ENCODE measurements at regions not wholly inside any gene's neighbourhood (a gene's known extent, or its start where the extent isn't known, plus 50 kb on each side); places are given as distances from the start of the nearest gene placed in this dataset.

DNA sequence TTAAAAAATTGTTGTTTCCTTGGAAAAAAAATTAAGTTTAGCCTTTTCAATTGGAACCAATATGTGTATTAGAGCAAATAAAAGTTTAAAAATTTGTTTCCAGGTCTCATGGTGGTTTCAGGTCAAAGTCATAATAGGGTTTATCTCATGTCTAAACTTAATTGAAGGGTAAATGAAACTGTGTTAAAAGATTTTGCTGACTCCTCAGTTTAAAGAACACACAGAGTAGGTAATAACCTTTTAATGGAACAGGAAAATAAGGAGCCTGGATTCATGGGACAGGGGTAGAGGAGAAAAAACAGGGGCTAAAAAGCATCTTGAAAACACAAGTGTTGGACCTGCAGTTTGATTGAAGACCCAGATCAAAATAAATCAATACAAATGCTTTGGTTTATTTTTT is 190.6 kb downstream of the MFSD1 start:
- Histone ChIP-seq H3K4me1 (ENCODE audit: low read length) (peaks cover 17% of the 10 kb centered on the region), H3K27me3 (replicated peaks; ENCODE audit: insufficient read depth, low read length) (no peaks in the 10 kb centered on the region), H3K79me2 (ENCODE audit: low read length) (no peaks in the 10 kb centered on the region), H3K27ac (ENCODE audit: low read length) (no peak overlapping the region), H4K20me1 (ENCODE audit: insufficient read depth, low read length) (no peaks in the 10 kb centered on the region), H3K36me3 (replicated peaks; ENCODE audit: insufficient read depth, low read length) (no peaks in the 10 kb centered on the region), H3K4me3 (ENCODE audit: low read length) (no peak overlapping the region), H3K9me3 (replicated peaks; ENCODE audit: insufficient read depth, low read length) (no peaks in the 10 kb centered on the region), H3F3A (ENCODE audit: insufficient read depth, low read length) (no peaks in the 10 kb centered on the region), H3K9me2 (replicated peaks; ENCODE audit: insufficient read depth, low read length) (no peaks in the 10 kb centered on the region), H3K9ac (ENCODE audit: low read length) (no peak overlapping the region), H2AFZ (ENCODE audit: low read length) (no peak overlapping the region), H3K4me2 (ENCODE audit: low read depth, low read length) (no peak overlapping the region)
- TF ChIP-seq CTCF (IDR thresholded peaks at IDR 0.05; ENCODE audit: low read length) (no peak), EZH2 (optimal IDR thresholded peaks at IDR 0.05; ENCODE audit: low read depth, low read length) (no peak), EZH2phosphoT487 (IDR thresholded peaks at IDR 0.05; ENCODE audit: low read length) (no peak)
- DNase-seq = no peak

DNA sequence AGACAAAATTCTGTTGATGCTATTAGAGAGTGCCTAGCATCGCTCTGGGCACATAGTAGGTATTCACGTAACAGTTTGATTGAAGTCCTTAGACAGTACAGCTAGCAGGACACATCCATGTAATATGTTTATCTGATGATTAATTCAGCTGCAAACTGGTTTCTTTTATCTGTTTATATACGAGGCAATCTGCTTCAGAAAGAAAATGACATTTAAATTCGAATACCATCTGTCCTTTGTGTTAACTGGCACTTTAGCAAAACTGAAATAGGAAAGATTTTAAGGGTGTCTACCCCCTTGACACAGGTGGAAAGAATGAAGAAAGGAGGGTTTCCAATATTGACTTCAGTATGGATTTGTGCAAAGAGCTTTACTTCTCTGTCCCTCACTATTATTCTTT is 192.5 kb downstream of the MFSD1 start:
- no peak for DNase-seq
- peaks cover 17% of the 10 kb centered on the region for H3K4me1 ChIP-seq (ENCODE audit: low read length)

GRCh38 chr3:159001711-159002110 is 199.9 kb downstream of the MFSD1 start:
- no peak for TF ChIP-seq EZH2phosphoT487 (IDR thresholded peaks at IDR 0.05; ENCODE audit: low read length)
- Histone ChIP-seq H3K9ac (ENCODE audit: low read length) (no peak overlapping the region), H2AFZ (ENCODE audit: low read length) (no peak overlapping the region), H3K79me2 (ENCODE audit: low read length) (no peaks in the 10 kb centered on the region), H3K4me2 (ENCODE audit: low read depth, low read length) (no peak overlapping the region), H3K9me3 (replicated peaks; ENCODE audit: insufficient read depth, low read length) (no peaks in the 10 kb centered on the region), H3K4me3 (ENCODE audit: low read length) (no peak overlapping the region), H3K27me3 (replicated peaks; ENCODE audit: insufficient read depth, low read length) (no peaks in the 10 kb centered on the region), H3K4me1 (ENCODE audit: low read length) (no peaks in the 10 kb centered on the region), H4K20me1 (ENCODE audit: insufficient read depth, low read length) (no peaks in the 10 kb centered on the region), H3K36me3 (replicated peaks; ENCODE audit: insufficient read depth, low read length) (no peaks in the 10 kb centered on the region), H3K9me2 (replicated peaks; ENCODE audit: insufficient read depth, low read length) (no peaks in the 10 kb centered on the region), H3K27ac (ENCODE audit: low read length) (no peak overlapping the region), H3F3A (ENCODE audit: insufficient read depth, low read length) (no peaks in the 10 kb centered on the region)
- no peak for DNase-seq

More for the DNA sequence above, 192.5 kb downstream of the MFSD1 start:
- no peaks in the 10 kb centered on the region for H3K36me3 ChIP-seq (replicated peaks; ENCODE audit: insufficient read depth, low read length)
- H3F3A ChIP-seq (ENCODE audit: insufficient read depth, low read length) = no peaks in the 10 kb centered on the region
- H4K20me1 ChIP-seq (ENCODE audit: insufficient read depth, low read length) = no peaks in the 10 kb centered on the region
- H3K4me2 ChIP-seq (ENCODE audit: low read depth, low read length) = no peak overlapping the region
- H3K79me2 ChIP-seq (ENCODE audit: low read length) = no peaks in the 10 kb centered on the region
- no peaks in the 10 kb centered on the region for H3K27me3 ChIP-seq (replicated peaks; ENCODE audit: insufficient read depth, low read length)
- no peaks in the 10 kb centered on the region for H3K9me2 ChIP-seq (replicated peaks; ENCODE audit: insufficient read depth, low read length)
- H2AFZ ChIP-seq (ENCODE audit: low read length) = no peak overlapping the region
- H3K4me3 ChIP-seq (ENCODE audit: low read length) = no peak overlapping the region
- H3K9me3 ChIP-seq (replicated peaks; ENCODE audit: insufficient read depth, low read length) = no peaks in the 10 kb centered on the region
- H3K27ac ChIP-seq (ENCODE audit: low read length) = no peak overlapping the region
- no peak overlapping the region for H3K9ac ChIP-seq (ENCODE audit: low read length)
- TF ChIP-seq EZH2 (optimal IDR thresholded peaks at IDR 0.05; ENCODE audit: low read depth, low read length) = no peak
- TF ChIP-seq EZH2phosphoT487 (IDR thresholded peaks at IDR 0.05; ENCODE audit: low read length) = no peak
- no peak for TF ChIP-seq CTCF (IDR thresholded peaks at IDR 0.05; ENCODE audit: low read length)

- DNase-seq = no peak
- no peaks in the 10 kb centered on the region for H3K9me3 ChIP-seq (replicated peaks; ENCODE audit: insufficient read depth, low read length)
- no peaks in the 10 kb centered on the region for H3F3A ChIP-seq (ENCODE audit: insufficient read depth, low read length)
- no peak for TF ChIP-seq EZH2phosphoT487 (IDR thresholded peaks at IDR 0.05; ENCODE audit: low read length)
- no peak for TF ChIP-seq EZH2 (optimal IDR thresholded peaks at IDR 0.05; ENCODE audit: low read depth, low read length)
- no peak for TF ChIP-seq CTCF (IDR thresholded peaks at IDR 0.05; ENCODE audit: low read length)
- H3K9ac ChIP-seq (ENCODE audit: low read length) = no peak overlapping the region
- no peak overlapping the region for H3K4me3 ChIP-seq (ENCODE audit: low read length)
- no peak overlapping the region for H2AFZ ChIP-seq (ENCODE audit: low read length)
- H3K27ac ChIP-seq (ENCODE audit: low read length) = no peak overlapping the region
- H3K36me3 ChIP-seq (replicated peaks; ENCODE audit: insufficient read depth, low read length) = no peaks in the 10 kb centered on the region
- H3K4me1 ChIP-seq (ENCODE audit: low read length) = no peaks in the 10 kb centered on the region
- H4K20me1 ChIP-seq (ENCODE audit: insufficient read depth, low read length) = no peaks in the 10 kb centered on the region
- H3K27me3 ChIP-seq (replicated peaks; ENCODE audit: insufficient read depth, low read length) = no peaks in the 10 kb centered on the region
- H3K9me2 ChIP-seq (replicated peaks; ENCODE audit: insufficient read depth, low read length) = no peaks in the 10 kb centered on the region
- H3K4me2 ChIP-seq (ENCODE audit: low read depth, low read length) = no peak overlapping the region
- H3K79me2 ChIP-seq (ENCODE audit: low read length) = no peaks in the 10 kb centered on the region
These were observed 203.3 kb downstream of the MFSD1 start for GRCh38 chr3:159005137-159005536.

Measured in MM.1S (cell line).